ENCODE measurements at regions not wholly inside any gene's neighbourhood (a gene's known extent, or its start where the extent isn't known, plus 50 kb on each side); places are given as distances from the start of the nearest gene placed in this dataset.

- no peak for DNase-seq (ENCODE audit: low spot score)
Measured at GRCh38 chr9:79334001-79334400, 237.8 kb upstream of the TLE4 start.

GRCh38 chr9:79334711-79335110, 237.1 kb upstream of the TLE4 start:
- DNase-seq (ENCODE audit: low spot score), result no peak

- DNase-seq (ENCODE audit: low spot score), result no peak
Measured at GRCh38 chr9:79335987-79336386, 235.8 kb upstream of the TLE4 start.

- DNase-seq (ENCODE audit: low spot score), result no peak
Measured at GRCh38 chr9:79341561-79341960, 230.2 kb upstream of the TLE4 start.

- no peak for DNase-seq (ENCODE audit: low spot score)
Measured at GRCh38 chr9:79346350-79347020, 225.3 kb upstream of the TLE4 start.

- no peak for DNase-seq (ENCODE audit: low spot score)
Measured at GRCh38 chr9:79352322-79352721, 219.4 kb upstream of the TLE4 start.

- no peak for DNase-seq (ENCODE audit: low spot score)
Measured at GRCh38 chr9:79353856-79354520, 217.8 kb upstream of the TLE4 start.

- no peak for DNase-seq (ENCODE audit: low spot score)
Measured at GRCh38 chr9:79357194-79357593, 214.6 kb upstream of the TLE4 start.

GRCh38 chr9:79357616-79358015, 214.1 kb upstream of the TLE4 start:
- no peak for DNase-seq (ENCODE audit: low spot score)

- no peak for DNase-seq (ENCODE audit: low spot score)
Measured at GRCh38 chr9:79360387-79361347, 211.1 kb upstream of the TLE4 start.

GRCh38 chr9:79362100-79363081, 209.4 kb upstream of the TLE4 start:
- DNase-seq (ENCODE audit: low spot score), result no peak

GRCh38 chr9:79369676-79370075, 202.1 kb upstream of the TLE4 start:
- DNase-seq (ENCODE audit: low spot score), result no peak

- DNase-seq (ENCODE audit: low spot score), result no peak
Measured at GRCh38 chr9:79371301-79371700, 200.5 kb upstream of the TLE4 start.

- DNase-seq (ENCODE audit: low spot score), result no peak
Measured at GRCh38 chr9:79371948-79372555, 199.7 kb upstream of the TLE4 start.

GRCh38 chr9:79377339-79377855, 194.4 kb upstream of the TLE4 start:
- DNase-seq (ENCODE audit: low spot score), result no peak

- DNase-seq (ENCODE audit: low spot score), result no peak
Measured at GRCh38 chr9:79378107-79378506, 193.7 kb upstream of the TLE4 start.

GRCh38 chr9:79382044-79382443, 189.7 kb upstream of the TLE4 start:
- no peak for DNase-seq (ENCODE audit: low spot score)

- no peak for DNase-seq (ENCODE audit: low spot score)
Measured at GRCh38 chr9:79382458-79382857, 189.3 kb upstream of the TLE4 start.

GRCh38 chr9:79383096-79383495, 188.7 kb upstream of the TLE4 start:
- DNase-seq (ENCODE audit: low spot score), result no peak

GRCh38 chr9:79384091-79384490, 187.7 kb upstream of the TLE4 start:
- no peak for DNase-seq (ENCODE audit: low spot score)

- DNase-seq (ENCODE audit: low spot score), result no peak
Measured at GRCh38 chr9:79384501-79384900, 187.3 kb upstream of the TLE4 start.
